H1 (cell line): ENCODE measurements at regions not wholly inside any gene's neighbourhood (a gene's known extent, or its start where the extent isn't known, plus 50 kb on each side); places are given as distances from the start of the nearest gene placed in this dataset.

Experiments used
- CTCF ChIA-PET: fragments of 300-600 bp; sonication (Branson Sonifier 250); formaldehyde crosslinking; loops from one replicate; lab custom pipeline; 2021; ENCODE audit not compliant: partially characterized antibody; lab: Charles Lee
- POLR2A ChIA-PET: fragments of 300-600 bp; sonication (Branson Sonifier 250); formaldehyde crosslinking; loops from one replicate; lab custom pipeline; 2021; ENCODE audit warnings: inconsistent platforms; ENCODE audit not compliant: partially characterized antibody; lab: Charles Lee
- DNase-seq, 2 experiments: peaks; one replicate each; pipeline versions ENCODE4 v3.0.0 to v3.0.0-alpha.2; 2010 to 2022; ENCODE audit warnings: low spot score in 2 of 2, low read depth in 1 of 2, mixed read lengths in 1 of 2
- FAIRE-seq: peaks from 2 replicates; lab custom pipeline; 2011; peaks lifted over from hg19 to GRCh38; lab: Jason Lieb, UNC
- H2AFZ ChIP-seq: 2 replicates; pipeline ENCODE4 v1.8.1; 2012; ENCODE audit warnings: low read length, inconsistent platforms
- H2AK5ac ChIP-seq: 2 replicates; pipeline ENCODE4 v1.6.1; 2013; ENCODE audit warnings: low read depth, low read length
- H2BK120ac ChIP-seq: replicated peaks from 2 replicates; pipeline ENCODE3; 2013; ENCODE audit warnings: low read depth, low read length, inconsistent platforms
- H2BK12ac ChIP-seq: 2 replicates; pipeline ENCODE4 v1.6.1; 2013; ENCODE audit warnings: low read depth, low read length
- H2BK15ac ChIP-seq: 2 replicates; pipeline ENCODE4 v1.6.1; 2013; ENCODE audit warnings: low read length
- H2BK20ac ChIP-seq: 2 replicates; pipeline ENCODE4 v1.6.1; 2013; ENCODE audit warnings: low read length
- H2BK5ac ChIP-seq: 2 replicates; pipeline ENCODE4 v1.6.1; 2013; ENCODE audit warnings: low read depth, low read length
- H3K14ac ChIP-seq: 2 replicates; pipeline ENCODE4 v1.6.1; 2013; ENCODE audit warnings: inconsistent platforms; ENCODE audit not compliant: insufficient read length
- H3K18ac ChIP-seq: 2 replicates; pipeline ENCODE4 v1.6.1; 2013; ENCODE audit warnings: low read length; ENCODE audit errors: extremely low read depth
- H3K23ac ChIP-seq: 2 replicates; pipeline ENCODE4 v1.6.1; 2013; ENCODE audit warnings: inconsistent platforms; ENCODE audit not compliant: insufficient read length
- H3K23me2 ChIP-seq: 2 replicates; pipeline ENCODE4 v1.6.1; 2013; ENCODE audit warnings: low read depth, low read length
- H3K27ac ChIP-seq: 2 replicates; pipeline ENCODE4 v1.6.1; 2011; ENCODE audit warnings: low read depth, low read length, inconsistent platforms
- H3K27me3 ChIP-seq, 4 experiments: replicated peaks in 1 of 4; 1 replicate in 1 of 4; 2 replicates in 3 of 4; pipeline versions ENCODE4 v1.6.1 to v1.8.1; 2011 to 2013; ENCODE audit warnings: low read length in 3 of 4, mild to moderate bottlenecking in 3 of 4, inconsistent platforms in 2 of 4, mixed read lengths in 2 of 4, moderate library complexity in 1 of 4; ENCODE audit not compliant: control insufficient read depth in 3 of 4, insufficient read depth in 3 of 4; ENCODE audit errors: extremely low read depth in 1 of 4
- H3K36me3 ChIP-seq, 4 experiments: 2 replicates each; pipeline versions ENCODE4 v1.6.1 to v1.8.1; 2011 to 2013; ENCODE audit warnings: mild to moderate bottlenecking in 4 of 4, low read length in 3 of 4, moderate library complexity in 2 of 4, control low read depth in 1 of 4, inconsistent platforms in 1 of 4; ENCODE audit not compliant: insufficient read depth in 4 of 4, control insufficient read depth in 2 of 4
- H3K4ac ChIP-seq: replicated peaks from 2 replicates; pipeline ENCODE3; 2013; ENCODE audit warnings: low read length, low read depth, mixed read lengths, inconsistent platforms; ENCODE audit not compliant: insufficient read length
- H3K4me1 ChIP-seq, 4 experiments: replicated peaks in 1 of 4; 1 replicate in 1 of 4; 2 replicates in 3 of 4; pipeline versions ENCODE4 v1.6.1 to v1.8.1; 2011 to 2013; ENCODE audit warnings: low read length in 3 of 4, inconsistent platforms in 2 of 4, mixed read lengths in 1 of 4; ENCODE audit not compliant: insufficient read depth in 4 of 4, control insufficient read depth in 3 of 4
- H3K4me2 ChIP-seq, 2 experiments: 2 replicates each; pipeline versions ENCODE4 v1.6.1 to v1.8.1; 2011 to 2013; ENCODE audit warnings: low read depth in 2 of 2, low read length in 2 of 2, control low read depth in 1 of 2, inconsistent platforms in 1 of 2, mild to moderate bottlenecking in 1 of 2; ENCODE audit not compliant: insufficient read depth in 1 of 2
- H3K4me3 ChIP-seq, 4 experiments: fragments of 200-600, 300-600 bp in 1 of 4; sonication (generic), shearing (Covaris generic), sonication (Bioruptor Twin) in 1 of 4; 2 replicates each; pipeline versions ENCODE4 v1.5.1 to v1.8.1; 2011 to 2016; ENCODE audit warnings: low read length in 4 of 4, low read depth in 3 of 4, control low read depth in 2 of 4, inconsistent platforms in 2 of 4, mild to moderate bottlenecking in 2 of 4, mixed read lengths in 1 of 4, moderate library complexity in 1 of 4; ENCODE audit not compliant: insufficient read depth in 2 of 4; ENCODE audit errors: extremely low read depth in 1 of 4
- H3K56ac ChIP-seq: replicated peaks from 2 replicates; pipeline ENCODE3; 2013; ENCODE audit warnings: low read depth, mild to moderate bottlenecking, mixed read lengths, low read length, inconsistent platforms; ENCODE audit not compliant: insufficient read length
- H3K79me1 ChIP-seq: 2 replicates; pipeline ENCODE4 v1.6.1; 2013; ENCODE audit warnings: low read depth, low read length, control low read depth
- H3K79me2 ChIP-seq, 2 experiments: 2 replicates each; pipeline versions ENCODE4 v1.6.1 to v1.8.1; 2012 to 2013; ENCODE audit warnings: low read length in 2 of 2, mild to moderate bottlenecking in 2 of 2, inconsistent platforms in 1 of 2; ENCODE audit not compliant: insufficient read depth in 2 of 2, control insufficient read depth in 1 of 2
- H3K9ac ChIP-seq, 4 experiments: replicated peaks in 1 of 4; 1 replicate in 1 of 4; 2 replicates in 3 of 4; pipeline versions ENCODE4 v1.6.1 to v1.8.1; 2011 to 2013; ENCODE audit warnings: low read depth in 3 of 4, low read length in 3 of 4, control low read depth in 2 of 4, mild to moderate bottlenecking in 2 of 4, moderate library complexity in 2 of 4, inconsistent platforms in 1 of 4; ENCODE audit errors: extremely low read depth in 1 of 4
- H3K9me3 ChIP-seq, 2 experiments: 2 replicates each; pipeline versions ENCODE4 v1.6.1 to v1.8.1; 2012 to 2013; ENCODE audit warnings: mild to moderate bottlenecking in 2 of 2, moderate library complexity in 2 of 2, control low read depth in 1 of 2, inconsistent platforms in 1 of 2, low read depth in 1 of 2, low read length in 1 of 2, mixed read lengths in 1 of 2; ENCODE audit not compliant: insufficient read depth in 2 of 2
- H4K20me1 ChIP-seq, 2 experiments: replicated peaks in 1 of 2; 2 replicates each; pipeline versions ENCODE3 to v1.8.1; 2011 to 2013; ENCODE audit warnings: inconsistent platforms in 2 of 2, low read length in 2 of 2, mild to moderate bottlenecking in 1 of 2; ENCODE audit not compliant: insufficient read depth in 2 of 2, control insufficient read depth in 1 of 2
- H4K5ac ChIP-seq: 2 replicates; pipeline ENCODE4 v1.6.1; 2013; ENCODE audit warnings: low read length, low read depth, mixed read lengths, inconsistent platforms; ENCODE audit not compliant: insufficient read length
- H4K8ac ChIP-seq: 2 replicates; pipeline ENCODE4 v1.8.0; 2013; ENCODE audit warnings: mild to moderate bottlenecking, moderate library complexity, low read length, inconsistent platforms; ENCODE audit not compliant: insufficient read depth; ENCODE audit errors: extremely low read depth
- H4K91ac ChIP-seq: replicated peaks from 2 replicates; pipeline ENCODE3; 2013; ENCODE audit warnings: low read length, mixed read lengths, inconsistent platforms; ENCODE audit not compliant: insufficient read length
- CHD1 ChIP-seq: IDR thresholded peaks from 2 replicates; pipeline ENCODE4 v1.6.1; 2012; ENCODE audit warnings: low read depth, low read length, improper control_type of control experiment
- TCF12 ChIP-seq: IDR thresholded peaks from 2 replicates; pipeline ENCODE4 v1.6.1; 2011; ENCODE audit warnings: low read depth, mild to moderate bottlenecking, low read length
- WGBS, 2 experiments: shearing (Covaris generic) in 1 of 2; methylation state at CpG; one replicate each; pipeline versions ENCODE4 v1.1.6 to v1.1.7; 2013 to 2015; ENCODE audit warnings: low lambda C conversion rate in 2 of 2, mixed read lengths in 2 of 2, inconsistent platforms in 1 of 2, low coverage in 1 of 2, missing lambda C conversion rate in 1 of 2; ENCODE audit not compliant: insufficient replicate concordance in 2 of 2, insufficient coverage in 1 of 2, insufficient read length in 1 of 2; ENCODE audit errors: extremely low coverage in 1 of 2, missing lambda C conversion rate in 1 of 2; 5-methylcytosine and 5-hydroxymethylcytosine counted together

DNA sequence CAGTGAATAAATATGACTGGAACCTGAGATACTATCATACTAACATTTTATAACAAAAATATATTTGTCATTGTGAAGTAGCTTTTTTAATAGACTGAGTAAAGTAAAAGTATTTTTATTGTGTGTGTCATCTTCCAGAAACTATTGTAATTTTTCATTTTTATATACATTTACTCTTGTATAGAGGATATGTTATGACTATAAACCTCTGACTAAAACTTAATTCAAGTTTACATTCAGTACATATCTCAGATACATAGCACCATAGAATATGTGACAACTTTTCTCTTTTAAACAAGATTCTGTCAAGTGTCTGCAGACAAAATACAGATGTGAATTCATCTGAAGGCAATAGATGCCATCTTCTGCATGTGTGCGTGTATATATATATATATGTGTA, 704.3 kb downstream of the SLITRK1 start (continued):
- no peak for TF ChIP-seq CHD1

DNA sequence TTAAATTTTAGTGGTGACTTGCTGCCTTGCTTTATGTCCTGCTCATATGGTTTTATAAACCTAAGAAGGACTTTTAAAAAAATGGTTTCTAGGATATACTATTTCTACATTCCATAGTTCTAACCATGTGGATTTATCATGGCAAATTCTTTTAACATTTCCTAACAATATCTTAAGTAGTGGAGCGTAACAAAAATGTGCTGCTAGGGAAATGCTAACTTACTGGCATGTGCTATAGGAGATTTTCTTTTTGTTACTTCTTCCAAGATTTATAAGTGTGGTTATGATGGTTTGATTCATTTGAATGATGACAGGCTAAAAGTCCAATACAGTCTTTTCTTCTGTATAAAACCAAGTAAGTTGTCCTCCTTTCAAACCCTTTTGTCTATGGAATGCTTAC, 713.7 kb downstream of the SLITRK1 start:
- Histone ChIP-seq H2BK120ac (no peak overlapping the region), H2BK5ac (no peak overlapping the region), H4K20me1 (no peaks in the 10 kb centered on the region), H2AFZ (no peak overlapping the region), H3K4me2 (no peak overlapping the region), H3K79me2 (no peaks in the 10 kb centered on the region), H3K4me1 (no peaks in the 10 kb centered on the region), H3K27ac (no peak overlapping the region), H3K9me3 (peaks cover 5 to 6% of the 10 kb centered on the region in 2 experiments; a peak in 1 of 4 replicates), H3K56ac (no peak overlapping the region), H4K5ac (no peak overlapping the region), H3K23ac (no peak overlapping the region), H2BK15ac (no peak overlapping the region), H3K14ac (no peak overlapping the region), H3K36me3 (no peaks in the 10 kb centered on the region), H2BK20ac (no peak overlapping the region), H3K4me3 (no peak overlapping the region), H4K91ac (no peak overlapping the region), H3K27me3 (no peaks in the 10 kb centered on the region), H3K4ac (no peak overlapping the region), H3K23me2 (no peaks in the 10 kb centered on the region), H2BK12ac (no peak overlapping the region), H3K18ac (no peak overlapping the region), H2AK5ac (no peak overlapping the region), H3K79me1 (no peaks in the 10 kb centered on the region), H4K8ac (no peak overlapping the region), H3K9ac (no peak overlapping the region)
- FAIRE-seq, result no peak
- CTCF ChIA-PET, result no interaction called here
- POLR2A ChIA-PET, result no interaction called here
- no peak for DNase-seq
- TF ChIP-seq TCF12, result no peak
- 96% methylated on average over 1 of the region's 1 CpG; no CpG with 5 or more reads in 1 of the 2 experiments for WGBS, 2 experiments
